Stimulated activated CD8-positive, alpha-beta memory T cell treated with anti-CD3 and anti-CD28 coated beads, Interleukin-15, amount 100 ng/mL, for 48 hours (primary cell): ENCODE measurements at regions not wholly inside any gene's neighbourhood (a gene's known extent, or its start where the extent isn't known, plus 50 kb on each side); places are given as distances from the start of the nearest gene placed in this dataset.
"Not testable (repeated sequence)": the region's sequence is repeated elsewhere in the genome, so short reads cannot be mapped to it uniquely, and the experiment has no call there.

Experiments
- DNase-seq, 2 donors: peaks; one replicate each; pipeline ENCODE4 v3.0.0-alpha.2; 2020; ENCODE audit warnings: low read depth in 2 of 2

GRCh38 chr2:131639001-131639620 is 111.4 kb downstream of the CCDC74A start:
- DNase-seq, result not testable (repeated sequence)

GRCh38 chr2:131641414-131642206 is 113.9 kb downstream of the CCDC74A start:
- DNase-seq, result no peak

- DNase-seq, result not testable (repeated sequence)
Observed at GRCh38 chr2:131643180-131643579, 115.5 kb downstream of the CCDC74A start.

GRCh38 chr2:131645177-131645765 is 117.6 kb downstream of the CCDC74A start:
- DNase-seq, result no peak

- DNase-seq, result not testable (repeated sequence)
Observed at GRCh38 chr2:131646220-131646619, 118.5 kb downstream of the CCDC74A start.

- DNase-seq, result no peak
Observed at GRCh38 chr2:131646669-131647297, 119.1 kb downstream of the CCDC74A start.

- not testable (repeated sequence) for DNase-seq
Observed at GRCh38 chr2:131648565-131648964, 120.9 kb downstream of the CCDC74A start.

GRCh38 chr2:131652246-131652645 is 124.6 kb downstream of the CCDC74A start:
- DNase-seq, result not testable (repeated sequence)

GRCh38 chr2:131654107-131654506 is 126.4 kb downstream of the CCDC74A start:
- not testable (repeated sequence) for DNase-seq

- no peak for DNase-seq
Observed at GRCh38 chr2:131656816-131657633, 129.3 kb downstream of the CCDC74A start.

- DNase-seq, result no peak
Observed at GRCh38 chr2:131657895-131658768, 130.4 kb downstream of the CCDC74A start.

GRCh38 chr2:131658769-131659131 is 131.1 kb downstream of the CCDC74A start:
- no peak for DNase-seq

GRCh38 chr2:131659168-131659572 is 131.5 kb downstream of the CCDC74A start:
- DNase-seq, result no peak

GRCh38 chr2:131661101-131661782 is 133.6 kb downstream of the CCDC74A start:
- DNase-seq, result not testable (repeated sequence)

- not testable (repeated sequence) for DNase-seq
Observed at GRCh38 chr2:131661884-131662535, 134.3 kb downstream of the CCDC74A start.

- not testable (repeated sequence) for DNase-seq
Observed at GRCh38 chr2:131663501-131663900, 135.8 kb downstream of the CCDC74A start.

- DNase-seq, result not testable (repeated sequence)
Observed at GRCh38 chr2:131665716-131666115, 138.0 kb downstream of the CCDC74A start.

GRCh38 chr2:131668794-131669540 is 141.3 kb downstream of the CCDC74A start:
- DNase-seq, result not testable (repeated sequence)
